ENCODE measurements at regions not wholly inside any gene's neighbourhood (a gene's known extent, or its start where the extent isn't known, plus 50 kb on each side); places are given as distances from the start of the nearest gene placed in this dataset.
A peak's percentile ranks its signal among the peaks of the same experiment; 100 is the strongest.

- peak; percentile 16 for TF ChIP-seq CTCF (IDR thresholded peaks at IDR 0.05; ENCODE audit: low read depth, low read length, poor library complexity, severe bottlenecking)
- no peak for TF ChIP-seq EZH2phosphoT487 (IDR thresholded peaks at IDR 0.05; ENCODE audit: borderline replicate concordance, low read length)
Observed at GRCh38 chr1:29698033-29698432, 461.7 kb downstream of the PTPRU start.
